Hepatocyte (in vitro differentiated cells): ENCODE measurements at regions not wholly inside any gene's neighbourhood (a gene's known extent, or its start where the extent isn't known, plus 50 kb on each side); places are given as distances from the start of the nearest gene placed in this dataset.

ENCODE experiments used
- CTCF ChIP-seq: fragments of 200-600 bp; sonication (generic); IDR thresholded peaks from 2 replicates; pipeline ENCODE4 v1.5.1; 2016; ENCODE audit warnings: antibody characterized with exemption, mild to moderate bottlenecking; ENCODE audit not compliant: poor library complexity
- EZH2 ChIP-seq: fragments of 200-600 bp; sonication (generic); IDR thresholded peaks from 2 replicates; pipeline ENCODE4 v1.6.1; 2016; ENCODE audit warnings: antibody characterized with exemption, mild to moderate bottlenecking, borderline replicate concordance
- EZH2phosphoT487 ChIP-seq: fragments of 200-600 bp; sonication (generic); IDR thresholded peaks from one replicate; pipeline ENCODE4 v1.6.1; 2018; ENCODE audit warnings: antibody characterized with exemption, mild to moderate bottlenecking, low read depth, moderate library complexity; ENCODE audit not compliant: unreplicated experiment, severe bottlenecking

GRCh38 chr5:175810457-175810856 is 60.9 kb upstream of the CPLX2 start:
- TF ChIP-seq CTCF: no peak
- no peak for TF ChIP-seq EZH2phosphoT487
- TF ChIP-seq EZH2: no peak
